HEK293 (cell line): ENCODE measurements at regions not wholly inside any gene's neighbourhood (a gene's known extent, or its start where the extent isn't known, plus 50 kb on each side); places are given as distances from the start of the nearest gene placed in this dataset.

Source experiments
- CTCF ChIP-seq: fragments of 450-650 bp; formaldehyde crosslinking; IDR thresholded peaks from 2 replicates; pipeline ENCODE4 v1.5.1; 2016; ENCODE audit warnings: missing biosample characterization, missing genetic modification characterization
- MYNN ChIP-seq: fragments of 450-650 bp; formaldehyde crosslinking; IDR thresholded peaks from 2 replicates; pipeline ENCODE4 v1.5.1; 2016; ENCODE audit warnings: missing biosample characterization, missing genetic modification characterization, borderline replicate concordance
- PRDM4 ChIP-seq: fragments of 450-650 bp; formaldehyde crosslinking; IDR thresholded peaks from 2 replicates; pipeline ENCODE4 v1.5.1; 2017; ENCODE audit warnings: missing biosample characterization, missing genetic modification characterization
- YY1 ChIP-seq: fragments of 450-650 bp; formaldehyde crosslinking; IDR thresholded peaks from 2 replicates; pipeline ENCODE4 v1.5.1; 2018; ENCODE audit warnings: missing biosample characterization, missing genetic modification characterization
- ZBTB49 ChIP-seq: fragments of 450-650 bp; formaldehyde crosslinking; IDR thresholded peaks from 2 replicates; pipeline ENCODE4 v1.5.1; 2016; ENCODE audit warnings: missing biosample characterization, missing genetic modification characterization, low read depth
- ZNF514 ChIP-seq: fragments of 450-650 bp; formaldehyde crosslinking; IDR thresholded peaks from 2 replicates; pipeline ENCODE4 v1.5.1; 2016; ENCODE audit warnings: missing biosample characterization, missing genetic modification characterization
- ZSCAN5A ChIP-seq: fragments of 450-650 bp; formaldehyde crosslinking; IDR thresholded peaks from 2 replicates; pipeline ENCODE4 v1.5.1; 2016; ENCODE audit warnings: missing biosample characterization, missing genetic modification characterization

GRCh38 chr4:123308667-123309066 lies 87.9 kb upstream of the SPRY1 start:
- TF ChIP-seq ZBTB49 (tag by site-specific recombination) (no peak), ZNF514 (tag by site-specific recombination) (no peak), CTCF (no peak), ZSCAN5A (no peak), PRDM4 (no peak), YY1 (tag by site-specific recombination) (no peak), MYNN (tag by site-specific recombination) (no peak)
